NK-92 treated with Interleukin-12 subunit alpha and Interleukin-12 subunit beta, amount 100 ng/mL, for 24 hours (cell line): ENCODE measurements at regions not wholly inside any gene's neighbourhood (a gene's known extent, or its start where the extent isn't known, plus 50 kb on each side); places are given as distances from the start of the nearest gene placed in this dataset.

ENCODE experiments used
- DNase-seq: peaks from one replicate; lab custom pipeline; 2025; lab: John Stamatoyannopoulos, UW

GRCh38 chr3:68467465-68467864 is 464.9 kb downstream of the TAFA4 start:
- no peak for DNase-seq

DNA sequence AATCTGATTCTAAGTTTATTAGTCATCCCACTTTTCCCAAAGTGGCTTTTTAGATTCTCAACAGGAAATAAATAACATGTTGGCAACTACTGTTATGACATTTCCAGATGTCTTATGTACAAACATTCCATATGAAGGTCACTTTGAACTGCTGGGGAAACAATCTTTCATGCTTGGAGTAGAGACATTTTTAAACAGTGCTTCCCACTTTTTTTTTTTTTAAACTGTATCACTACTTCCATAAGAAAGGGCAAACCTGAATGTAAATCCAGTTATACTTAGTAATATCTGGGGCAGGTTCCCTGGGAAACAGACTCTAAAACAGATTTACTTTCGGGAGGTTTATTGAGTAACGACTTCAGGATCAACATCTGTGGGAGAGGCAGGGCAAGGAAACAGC is 473.8 kb downstream of the TAFA4 start:
- no peak for DNase-seq

GRCh38 chr3:68448510-68449383 is 483.6 kb downstream of the TAFA4 start:
- DNase-seq, result no peak

GRCh38 chr3:68447885-68448284 is 484.5 kb downstream of the TAFA4 start:
- DNase-seq, result no peak

GRCh38 chr3:68441054-68441453 is 491.3 kb downstream of the TAFA4 start:
- DNase-seq, result no peak

DNA sequence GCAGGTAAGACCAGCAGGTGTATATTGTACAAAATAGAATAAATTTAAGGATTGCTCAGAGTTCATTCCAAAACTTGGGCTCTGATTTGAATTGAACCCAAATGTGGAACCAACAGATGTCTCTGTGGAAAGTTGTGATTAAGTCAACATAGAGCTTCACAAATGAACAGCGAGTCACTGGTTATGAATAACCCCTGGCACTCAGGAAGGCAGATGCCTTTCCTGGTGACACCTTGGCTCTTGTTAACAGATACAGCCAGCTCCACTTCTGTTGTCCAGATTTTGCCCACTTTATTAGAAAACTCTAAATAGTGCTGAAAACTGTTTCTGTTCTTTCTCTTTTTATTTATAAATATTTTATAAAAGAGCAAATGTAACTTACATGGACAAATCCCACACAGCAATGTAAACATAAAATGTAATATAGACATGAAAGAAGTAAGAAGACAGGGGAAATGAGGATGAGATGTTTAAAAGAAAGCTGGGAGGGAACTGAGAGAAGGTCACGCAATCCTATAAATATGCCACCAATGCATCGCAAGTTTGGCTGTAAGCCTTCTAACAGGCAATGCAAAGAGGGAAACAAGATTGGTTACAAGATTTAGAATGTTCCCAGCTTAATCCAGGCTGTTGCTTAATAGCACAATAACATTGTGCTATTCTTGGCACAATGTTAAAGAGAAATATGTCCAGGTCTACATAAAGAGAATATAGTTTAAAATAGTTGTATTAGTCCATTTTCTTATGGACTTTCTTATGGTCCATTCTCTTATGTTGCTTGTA is 495.5 kb downstream of the TAFA4 start:
- no peak for DNase-seq

DNA sequence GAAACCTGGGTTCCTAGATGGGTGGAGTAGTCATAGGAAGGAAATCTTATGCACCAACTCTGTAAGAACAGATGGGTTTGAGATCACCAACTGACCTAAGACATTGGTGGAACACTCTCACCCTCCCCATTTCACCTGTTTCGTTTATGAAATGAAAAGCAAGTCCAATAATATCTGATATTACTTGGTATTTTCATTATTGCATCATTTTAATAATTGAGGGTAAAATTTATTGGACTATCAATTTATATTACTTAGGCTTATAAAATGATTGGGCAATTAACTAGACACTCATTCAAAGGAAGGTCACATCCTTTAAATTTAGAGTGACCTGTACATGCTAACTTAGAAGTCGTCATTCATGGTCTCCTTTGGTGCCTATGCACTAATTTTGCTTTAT is 503.9 kb downstream of the TAFA4 start:
- no peak for DNase-seq

- no peak for DNase-seq
Observed at GRCh38 chr3:68424796-68425460, 507.4 kb downstream of the TAFA4 start.

GRCh38 chr3:68408626-68409025 is 523.7 kb downstream of the TAFA4 start:
- DNase-seq, result no peak

- no peak for DNase-seq
Observed at GRCh38 chr3:68403741-68404140, 528.6 kb downstream of the TAFA4 start.

GRCh38 chr3:68402235-68402918 is 530.0 kb downstream of the TAFA4 start:
- no peak for DNase-seq

DNA sequence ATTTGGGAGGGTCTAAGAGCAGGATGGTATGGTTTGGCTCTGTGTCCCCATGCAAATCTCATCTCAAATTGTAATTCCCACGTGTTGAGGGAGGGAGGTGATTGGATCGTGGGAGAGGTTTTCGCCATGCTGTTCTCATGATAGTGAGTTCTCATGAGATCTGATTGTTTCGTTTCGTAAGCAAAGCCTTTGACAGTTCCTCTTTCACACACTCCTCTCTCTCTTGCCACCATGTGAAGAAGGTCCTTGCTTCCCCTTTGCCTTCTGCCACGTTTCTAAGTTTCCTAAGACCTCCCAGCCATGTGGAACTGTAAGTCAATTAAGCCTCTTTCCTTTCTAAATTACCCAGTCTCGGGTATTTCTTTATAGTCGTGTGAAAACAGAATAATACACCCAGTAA is 553.7 kb downstream of the TAFA4 start:
- no peak for DNase-seq

GRCh38 chr3:68373727-68374126 is 558.6 kb downstream of the TAFA4 start:
- DNase-seq, result no peak

GRCh38 chr3:68363796-68364195 is 568.6 kb downstream of the TAFA4 start:
- no peak for DNase-seq

DNA sequence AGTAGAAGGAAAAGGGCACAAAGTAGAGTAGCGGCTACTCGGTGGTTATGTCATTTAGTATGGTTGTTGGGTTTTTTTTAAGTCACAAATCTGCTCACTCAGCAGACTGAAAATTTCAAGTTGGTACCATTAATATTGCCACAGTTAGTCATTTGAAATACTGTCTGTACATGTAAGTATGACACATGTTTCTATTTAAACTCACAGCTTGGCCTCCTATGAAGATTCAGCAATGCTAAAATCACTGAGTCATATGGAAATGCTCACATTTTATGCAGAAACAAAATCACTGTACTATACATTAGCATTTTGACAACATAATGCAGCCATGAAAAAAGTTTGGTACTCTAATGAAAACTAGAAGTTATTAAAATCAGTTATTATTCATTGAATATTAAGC is 571.9 kb downstream of the TAFA4 start:
- DNase-seq, result no peak

- DNase-seq, result no peak
Observed at GRCh38 chr3:68345781-68346180, 586.6 kb downstream of the TAFA4 start.

GRCh38 chr3:68342426-68342825 is 589.9 kb downstream of the TAFA4 start:
- no peak for DNase-seq

DNA sequence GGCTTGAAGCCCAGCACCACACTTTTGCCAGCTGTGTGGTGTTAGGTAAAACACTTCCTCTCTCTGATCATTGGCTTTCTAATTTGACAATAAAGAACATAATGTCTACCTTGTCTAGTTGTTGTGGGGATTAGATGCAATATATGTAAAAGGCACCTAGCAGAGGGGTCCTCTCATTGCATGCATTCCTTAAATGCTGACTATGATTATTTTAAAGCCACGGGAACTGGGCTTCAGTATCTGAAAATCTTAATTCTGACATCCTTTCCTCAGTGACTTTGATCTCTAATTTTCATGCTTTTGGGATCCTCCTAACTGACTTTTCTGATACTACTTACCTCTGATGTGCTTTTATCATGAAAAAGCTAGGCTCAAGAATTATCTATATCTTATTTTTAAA is 596.3 kb downstream of the TAFA4 start:
- no peak for DNase-seq

DNA sequence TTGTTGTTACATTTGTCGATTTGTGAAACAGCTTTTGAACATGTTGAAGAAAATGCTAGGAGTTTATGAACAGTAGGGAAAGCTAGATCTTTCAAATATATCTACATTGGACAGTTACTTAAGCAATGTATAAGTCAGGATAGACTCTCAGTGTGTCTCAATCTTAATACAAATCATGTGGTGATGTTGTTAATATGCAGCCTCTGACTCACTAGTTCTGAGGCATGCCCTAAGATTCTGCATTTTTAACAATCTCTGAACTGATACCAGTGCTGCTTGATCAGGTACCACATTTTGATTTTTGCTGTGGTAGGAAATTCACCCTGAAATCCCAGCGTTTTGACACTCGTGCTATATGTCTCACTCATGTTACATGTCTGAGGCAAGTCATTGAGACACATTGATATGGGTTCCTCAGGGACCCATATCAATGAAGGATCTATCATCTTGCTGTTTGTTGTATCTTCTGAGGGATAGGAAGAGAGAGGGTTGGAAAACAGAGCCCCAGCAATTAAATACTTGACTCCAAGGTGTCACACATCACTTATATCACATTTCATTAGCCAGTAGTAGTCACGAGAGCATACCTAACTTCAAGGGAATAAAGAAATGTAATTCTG is 597.9 kb downstream of the TAFA4 start:
- DNase-seq, result no peak

DNA sequence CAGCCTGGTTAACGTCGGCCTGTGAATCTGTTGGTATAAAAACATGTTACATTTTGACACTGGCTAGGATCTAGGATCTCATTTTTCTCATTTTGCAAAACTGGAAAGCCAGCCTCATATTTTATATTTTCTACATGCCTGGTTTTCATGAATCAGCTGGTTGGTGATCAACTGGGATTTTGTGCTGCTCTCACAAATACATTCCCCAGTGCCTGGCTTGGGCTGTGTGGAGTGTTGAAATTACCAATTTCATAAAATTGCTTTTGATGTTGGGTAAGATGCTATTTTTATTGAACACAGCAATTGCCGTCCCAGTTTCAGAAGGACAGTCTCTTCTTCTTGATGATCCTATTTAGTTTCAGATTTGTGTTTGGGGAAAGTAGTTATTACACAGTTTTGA is 604.3 kb downstream of the TAFA4 start:
- DNase-seq, result no peak

GRCh38 chr3:68315964-68316363 is 616.4 kb downstream of the TAFA4 start:
- no peak for DNase-seq

DNA sequence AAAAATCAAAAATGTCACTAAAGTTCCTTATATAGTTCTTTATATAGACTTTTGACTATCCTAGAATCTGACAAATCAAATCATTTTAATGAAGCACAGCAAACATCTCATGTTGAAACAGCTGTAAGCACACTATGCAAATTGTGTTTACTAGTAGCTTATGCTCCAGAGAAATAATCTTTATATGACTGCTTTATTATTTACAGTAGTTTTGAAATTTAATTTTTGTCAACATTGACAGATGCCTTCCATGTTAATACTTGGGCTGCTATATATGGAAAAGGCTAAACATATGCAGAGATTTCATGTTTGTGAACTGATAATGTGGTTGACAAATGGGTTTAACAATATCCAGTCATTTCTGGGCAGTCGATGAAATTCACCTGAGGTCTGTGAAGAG is 616.8 kb downstream of the TAFA4 start:
- no peak for DNase-seq
